NT2/D1 (cell line): ENCODE measurements at regions not wholly inside any gene's neighbourhood (a gene's known extent, or its start where the extent isn't known, plus 50 kb on each side); places are given as distances from the start of the nearest gene placed in this dataset.

Source experiments
- SUZ12 ChIP-seq: IDR thresholded peaks from 2 replicates; pipeline ENCODE4 v1.6.1; 2011; ENCODE audit not compliant: insufficient read length, insufficient read depth; ENCODE audit errors: extremely low read depth
- YY1 ChIP-seq: IDR thresholded peaks from 2 replicates; pipeline ENCODE4 v1.6.1; 2011; ENCODE audit not compliant: insufficient read length, insufficient read depth
- ZNF274 ChIP-seq: IDR thresholded peaks from 2 replicates; pipeline ENCODE4 v1.6.1; 2011; ENCODE audit warnings: mild to moderate bottlenecking, low read depth, low read length

GRCh38 chr4:156578005-156578404, 393.6 kb downstream of the PDGFC start:
- TF ChIP-seq YY1 (no peak), ZNF274 (no peak), SUZ12 (no peak)
